H1 (cell line): ENCODE measurements at regions not wholly inside any gene's neighbourhood (a gene's known extent, or its start where the extent isn't known, plus 50 kb on each side); places are given as distances from the start of the nearest gene placed in this dataset.
A peak's percentile ranks its signal among the peaks of the same experiment; 100 is the strongest.

Experiments used
- CTCF ChIA-PET: fragments of 300-600 bp; sonication (Branson Sonifier 250); formaldehyde crosslinking; loops from one replicate; lab custom pipeline; 2021; ENCODE audit not compliant: partially characterized antibody; lab: Charles Lee
- POLR2A ChIA-PET: fragments of 300-600 bp; sonication (Branson Sonifier 250); formaldehyde crosslinking; loops from one replicate; lab custom pipeline; 2021; ENCODE audit warnings: inconsistent platforms; ENCODE audit not compliant: partially characterized antibody; lab: Charles Lee
- DNase-seq, 2 experiments: peaks; one replicate each; pipeline versions ENCODE4 v3.0.0 to v3.0.0-alpha.2; 2010 to 2022; ENCODE audit warnings: low spot score in 2 of 2, low read depth in 1 of 2, mixed read lengths in 1 of 2
- FAIRE-seq: peaks from 2 replicates; lab custom pipeline; 2011; peaks lifted over from hg19 to GRCh38; lab: Jason Lieb, UNC
- H2AFZ ChIP-seq: 2 replicates; pipeline ENCODE4 v1.8.1; 2012; ENCODE audit warnings: low read length, inconsistent platforms
- H2AK5ac ChIP-seq: 2 replicates; pipeline ENCODE4 v1.6.1; 2013; ENCODE audit warnings: low read depth, low read length
- H2BK120ac ChIP-seq: replicated peaks from 2 replicates; pipeline ENCODE3; 2013; ENCODE audit warnings: low read depth, low read length, inconsistent platforms
- H2BK12ac ChIP-seq: 2 replicates; pipeline ENCODE4 v1.6.1; 2013; ENCODE audit warnings: low read depth, low read length
- H2BK15ac ChIP-seq: 2 replicates; pipeline ENCODE4 v1.6.1; 2013; ENCODE audit warnings: low read length
- H2BK20ac ChIP-seq: 2 replicates; pipeline ENCODE4 v1.6.1; 2013; ENCODE audit warnings: low read length
- H2BK5ac ChIP-seq: 2 replicates; pipeline ENCODE4 v1.6.1; 2013; ENCODE audit warnings: low read depth, low read length
- H3K14ac ChIP-seq: 2 replicates; pipeline ENCODE4 v1.6.1; 2013; ENCODE audit warnings: inconsistent platforms; ENCODE audit not compliant: insufficient read length
- H3K18ac ChIP-seq: 2 replicates; pipeline ENCODE4 v1.6.1; 2013; ENCODE audit warnings: low read length; ENCODE audit errors: extremely low read depth
- H3K23ac ChIP-seq: 2 replicates; pipeline ENCODE4 v1.6.1; 2013; ENCODE audit warnings: inconsistent platforms; ENCODE audit not compliant: insufficient read length
- H3K23me2 ChIP-seq: 2 replicates; pipeline ENCODE4 v1.6.1; 2013; ENCODE audit warnings: low read depth, low read length
- H3K27ac ChIP-seq: 2 replicates; pipeline ENCODE4 v1.6.1; 2011; ENCODE audit warnings: low read depth, low read length, inconsistent platforms
- H3K27me3 ChIP-seq, 4 experiments: replicated peaks in 1 of 4; 1 replicate in 1 of 4; 2 replicates in 3 of 4; pipeline versions ENCODE4 v1.6.1 to v1.8.1; 2011 to 2013; ENCODE audit warnings: low read length in 3 of 4, mild to moderate bottlenecking in 3 of 4, inconsistent platforms in 2 of 4, mixed read lengths in 2 of 4, moderate library complexity in 1 of 4; ENCODE audit not compliant: control insufficient read depth in 3 of 4, insufficient read depth in 3 of 4; ENCODE audit errors: extremely low read depth in 1 of 4
- H3K36me3 ChIP-seq, 4 experiments: 2 replicates each; pipeline versions ENCODE4 v1.6.1 to v1.8.1; 2011 to 2013; ENCODE audit warnings: mild to moderate bottlenecking in 4 of 4, low read length in 3 of 4, moderate library complexity in 2 of 4, control low read depth in 1 of 4, inconsistent platforms in 1 of 4; ENCODE audit not compliant: insufficient read depth in 4 of 4, control insufficient read depth in 2 of 4
- H3K4ac ChIP-seq: replicated peaks from 2 replicates; pipeline ENCODE3; 2013; ENCODE audit warnings: low read length, low read depth, mixed read lengths, inconsistent platforms; ENCODE audit not compliant: insufficient read length
- H3K4me1 ChIP-seq, 4 experiments: replicated peaks in 1 of 4; 1 replicate in 1 of 4; 2 replicates in 3 of 4; pipeline versions ENCODE4 v1.6.1 to v1.8.1; 2011 to 2013; ENCODE audit warnings: low read length in 3 of 4, inconsistent platforms in 2 of 4, mixed read lengths in 1 of 4; ENCODE audit not compliant: insufficient read depth in 4 of 4, control insufficient read depth in 3 of 4
- H3K4me2 ChIP-seq, 2 experiments: 2 replicates each; pipeline versions ENCODE4 v1.6.1 to v1.8.1; 2011 to 2013; ENCODE audit warnings: low read depth in 2 of 2, low read length in 2 of 2, control low read depth in 1 of 2, inconsistent platforms in 1 of 2, mild to moderate bottlenecking in 1 of 2; ENCODE audit not compliant: insufficient read depth in 1 of 2
- H3K4me3 ChIP-seq, 4 experiments: fragments of 200-600, 300-600 bp in 1 of 4; sonication (generic), shearing (Covaris generic), sonication (Bioruptor Twin) in 1 of 4; 2 replicates each; pipeline versions ENCODE4 v1.5.1 to v1.8.1; 2011 to 2016; ENCODE audit warnings: low read length in 4 of 4, low read depth in 3 of 4, control low read depth in 2 of 4, inconsistent platforms in 2 of 4, mild to moderate bottlenecking in 2 of 4, mixed read lengths in 1 of 4, moderate library complexity in 1 of 4; ENCODE audit not compliant: insufficient read depth in 2 of 4; ENCODE audit errors: extremely low read depth in 1 of 4
- H3K56ac ChIP-seq: replicated peaks from 2 replicates; pipeline ENCODE3; 2013; ENCODE audit warnings: low read depth, mild to moderate bottlenecking, mixed read lengths, low read length, inconsistent platforms; ENCODE audit not compliant: insufficient read length
- H3K79me1 ChIP-seq: 2 replicates; pipeline ENCODE4 v1.6.1; 2013; ENCODE audit warnings: low read depth, low read length, control low read depth
- H3K79me2 ChIP-seq, 2 experiments: 2 replicates each; pipeline versions ENCODE4 v1.6.1 to v1.8.1; 2012 to 2013; ENCODE audit warnings: low read length in 2 of 2, mild to moderate bottlenecking in 2 of 2, inconsistent platforms in 1 of 2; ENCODE audit not compliant: insufficient read depth in 2 of 2, control insufficient read depth in 1 of 2
- H3K9ac ChIP-seq, 4 experiments: replicated peaks in 1 of 4; 1 replicate in 1 of 4; 2 replicates in 3 of 4; pipeline versions ENCODE4 v1.6.1 to v1.8.1; 2011 to 2013; ENCODE audit warnings: low read depth in 3 of 4, low read length in 3 of 4, control low read depth in 2 of 4, mild to moderate bottlenecking in 2 of 4, moderate library complexity in 2 of 4, inconsistent platforms in 1 of 4; ENCODE audit errors: extremely low read depth in 1 of 4
- H3K9me3 ChIP-seq, 2 experiments: 2 replicates each; pipeline versions ENCODE4 v1.6.1 to v1.8.1; 2012 to 2013; ENCODE audit warnings: mild to moderate bottlenecking in 2 of 2, moderate library complexity in 2 of 2, control low read depth in 1 of 2, inconsistent platforms in 1 of 2, low read depth in 1 of 2, low read length in 1 of 2, mixed read lengths in 1 of 2; ENCODE audit not compliant: insufficient read depth in 2 of 2
- H4K20me1 ChIP-seq, 2 experiments: replicated peaks in 1 of 2; 2 replicates each; pipeline versions ENCODE3 to v1.8.1; 2011 to 2013; ENCODE audit warnings: inconsistent platforms in 2 of 2, low read length in 2 of 2, mild to moderate bottlenecking in 1 of 2; ENCODE audit not compliant: insufficient read depth in 2 of 2, control insufficient read depth in 1 of 2
- H4K5ac ChIP-seq: 2 replicates; pipeline ENCODE4 v1.6.1; 2013; ENCODE audit warnings: low read length, low read depth, mixed read lengths, inconsistent platforms; ENCODE audit not compliant: insufficient read length
- H4K8ac ChIP-seq: 2 replicates; pipeline ENCODE4 v1.8.0; 2013; ENCODE audit warnings: mild to moderate bottlenecking, moderate library complexity, low read length, inconsistent platforms; ENCODE audit not compliant: insufficient read depth; ENCODE audit errors: extremely low read depth
- H4K91ac ChIP-seq: replicated peaks from 2 replicates; pipeline ENCODE3; 2013; ENCODE audit warnings: low read length, mixed read lengths, inconsistent platforms; ENCODE audit not compliant: insufficient read length
- ASH2L ChIP-seq: fragments of 200-600, 300-600 bp; sonication (generic); IDR thresholded peaks from one replicate; pipeline ENCODE4 v1.7.1; 2017; ENCODE audit warnings: low read length
- CEBPB ChIP-seq: IDR thresholded peaks from 2 replicates; pipeline ENCODE4 v1.6.1; 2012; ENCODE audit warnings: low read depth, low read length
- JUN ChIP-seq: IDR thresholded peaks from 2 replicates; pipeline ENCODE4 v1.6.1; 2011; ENCODE audit warnings: low read depth, mild to moderate bottlenecking, improper control_type of control experiment, low read length
- KDM4A ChIP-seq: IDR thresholded peaks from one replicate; pipeline ENCODE4 v1.7.1; 2012; ENCODE audit warnings: low read depth, mild to moderate bottlenecking, moderate library complexity, low read length, inconsistent platforms; ENCODE audit not compliant: severe bottlenecking
- RXRA ChIP-seq: IDR thresholded peaks from 2 replicates; pipeline ENCODE4 v1.6.1; 2011; ENCODE audit warnings: low read depth, mild to moderate bottlenecking, low read length, moderate library complexity; ENCODE audit not compliant: insufficient read depth
- SP1 ChIP-seq: IDR thresholded peaks from 2 replicates; pipeline ENCODE4 v1.6.1; 2011; ENCODE audit warnings: low read depth, low read length
- SRF ChIP-seq: IDR thresholded peaks from 2 replicates; pipeline ENCODE4 v1.6.1; 2011; ENCODE audit warnings: mild to moderate bottlenecking, low read depth, low read length, moderate library complexity
- YY1 ChIP-seq: IDR thresholded peaks from 2 replicates; pipeline ENCODE4 v1.6.1; 2011; ENCODE audit warnings: low read depth, mild to moderate bottlenecking, low read length
- WGBS, 2 experiments: shearing (Covaris generic) in 1 of 2; methylation state at CpG; one replicate each; pipeline versions ENCODE4 v1.1.6 to v1.1.7; 2013 to 2015; ENCODE audit warnings: low lambda C conversion rate in 2 of 2, mixed read lengths in 2 of 2, inconsistent platforms in 1 of 2, low coverage in 1 of 2, missing lambda C conversion rate in 1 of 2; ENCODE audit not compliant: insufficient replicate concordance in 2 of 2, insufficient coverage in 1 of 2, insufficient read length in 1 of 2; ENCODE audit errors: extremely low coverage in 1 of 2, missing lambda C conversion rate in 1 of 2; 5-methylcytosine and 5-hydroxymethylcytosine counted together

DNA sequence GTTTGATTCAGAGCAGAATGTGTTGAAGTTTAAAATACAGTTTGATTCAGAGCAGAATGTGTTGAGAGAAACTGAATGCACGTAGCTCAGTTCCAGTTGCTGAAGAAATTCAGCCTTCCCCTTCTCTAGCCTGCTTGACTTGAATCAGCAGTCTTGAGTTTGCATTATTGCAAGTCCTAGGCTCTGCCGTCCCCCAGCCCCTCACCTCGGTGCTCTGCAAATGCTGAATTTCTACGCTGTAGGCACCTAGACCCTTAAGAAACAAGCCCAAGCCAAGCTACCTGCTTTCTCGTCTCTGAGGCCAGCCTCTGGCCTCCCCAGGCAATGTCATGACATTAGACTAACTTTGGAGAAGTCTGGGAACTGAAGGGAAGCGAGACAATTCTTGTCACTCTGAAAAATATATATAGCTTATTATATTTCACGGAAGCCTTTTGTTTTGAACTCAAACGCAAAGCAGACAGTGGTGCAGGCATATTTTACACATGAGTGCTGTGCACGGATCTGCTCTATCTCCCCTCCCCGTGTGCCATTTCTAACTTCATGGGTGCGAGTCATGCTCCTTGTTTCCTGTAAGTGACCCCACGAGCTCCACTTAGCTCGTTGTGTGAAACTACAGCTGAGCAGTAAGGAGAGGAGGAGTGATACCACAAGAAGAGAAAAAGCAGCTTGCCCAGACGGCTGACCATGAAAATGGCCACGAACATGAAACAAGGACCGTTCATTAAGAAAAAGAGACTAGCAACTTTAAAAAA lies 71.4 kb upstream of the DUSP22 start:
- H3K14ac ChIP-seq: no peak overlapping the region
- no peak for FAIRE-seq
- no peak overlapping the region for H2BK20ac ChIP-seq
- POLR2A ChIA-PET: no interaction called here
- no peak overlapping the region for H3K4me3 ChIP-seq
- peaks cover 2 to 6% (median 5%) of the 10 kb centered on the region in 4 experiments; a peak in 5 of 7 replicates for H3K4me1 ChIP-seq
- H3K79me1 ChIP-seq: no peaks in the 10 kb centered on the region
- H4K20me1 ChIP-seq: no peaks in the 10 kb centered on the region
- 80% methylated on average over 16 of the region's 16 CpGs; no CpG with 5 or more reads in 1 of the 2 experiments for WGBS, 2 experiments
- H3K4ac ChIP-seq: no peak overlapping the region
- no peak overlapping the region for H4K8ac ChIP-seq
- H3K27me3 ChIP-seq: peaks cover 0 to 2% (median 0%) of the 10 kb centered on the region in 4 experiments; a peak in 1 of 7 replicates
- no peak overlapping the region for H3K18ac ChIP-seq
- H3K23ac ChIP-seq: no peak overlapping the region
- H2AFZ ChIP-seq: peak overlapping the region; percentile 48; the same call in 1 of the 2 replicates
- H3K79me2 ChIP-seq: no peaks in the 10 kb centered on the region
- H2BK12ac ChIP-seq: no peak overlapping the region
- no peaks in the 10 kb centered on the region for H3K9me3 ChIP-seq
- TF ChIP-seq ASH2L (no peak), SRF (no peak), YY1 (no peak), SP1 (no peak), CEBPB (no peak), KDM4A (no peak), RXRA (no peak), JUN (no peak)
- TF ChIP-seq, all 59 proteins: peak for 0
- H2AK5ac ChIP-seq: no peak overlapping the region
- no peak overlapping the region for H3K27ac ChIP-seq
- H2BK5ac ChIP-seq: no peak overlapping the region
- H2BK15ac ChIP-seq: peak overlapping the region; percentile 25; the same call in 1 of the 2 replicates
- no peak overlapping the region for H3K56ac ChIP-seq
- no peak overlapping the region for H4K91ac ChIP-seq
- no peak overlapping the region for H2BK120ac ChIP-seq
- DNase-seq: no peak
- H3K36me3 ChIP-seq: no peaks in the 10 kb centered on the region
- no peaks in the 10 kb centered on the region for H3K23me2 ChIP-seq
- no peak overlapping the region for H4K5ac ChIP-seq
- no peak overlapping the region for H3K9ac ChIP-seq
- no peak overlapping the region for H3K4me2 ChIP-seq
- CTCF ChIA-PET: interaction anchor here (0.9 to 6.5 kb wide), 4 partner anchors 8 to 187 kb away, joined by 3 to 46 read pairs (median 6); no protein-coding TSS in a partner anchor
